GM18519 (cell line): ENCODE measurements at regions not wholly inside any gene's neighbourhood (a gene's known extent, or its start where the extent isn't known, plus 50 kb on each side); places are given as distances from the start of the nearest gene placed in this dataset.

Experiments
- ATAC-seq: cut with Tn5 transposase; IDR thresholded peaks from one replicate; pipeline ENCODE4 v1.9.1; 2021; ENCODE audit warnings: mild to moderate bottlenecking, moderate library complexity; ENCODE audit not compliant: unreplicated experiment, low FRiP score

GRCh38 chr13:102940143-102940542, 94.3 kb downstream of the ERCC5 start:
- no peak for ATAC-seq

- peak; percentile 69 for ATAC-seq
These were observed 90.1 kb downstream of the ERCC5 start for GRCh38 chr13:102935896-102936321.

GRCh38 chr13:102933523-102933922, 87.7 kb downstream of the ERCC5 start:
- no peak for ATAC-seq

DNA sequence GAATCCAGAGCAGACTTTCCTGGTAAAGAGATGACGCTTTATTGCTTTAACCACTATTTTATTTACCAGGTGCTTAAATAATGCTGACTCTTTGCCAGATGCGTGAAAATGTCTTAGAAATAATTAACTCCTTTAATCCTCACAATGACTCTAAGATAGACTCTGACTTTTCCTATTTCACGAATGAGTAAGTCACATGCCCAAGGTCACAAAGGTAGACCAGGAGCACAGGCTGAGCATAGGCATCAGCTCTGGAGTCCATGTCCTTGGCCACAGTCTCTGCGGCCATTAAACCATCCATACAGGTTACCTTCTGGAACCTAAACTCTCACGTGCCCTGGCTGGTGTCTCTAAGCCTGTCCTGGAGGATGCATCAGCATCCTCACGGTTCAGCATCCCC, 87.3 kb downstream of the ERCC5 start:
- no peak for ATAC-seq

DNA sequence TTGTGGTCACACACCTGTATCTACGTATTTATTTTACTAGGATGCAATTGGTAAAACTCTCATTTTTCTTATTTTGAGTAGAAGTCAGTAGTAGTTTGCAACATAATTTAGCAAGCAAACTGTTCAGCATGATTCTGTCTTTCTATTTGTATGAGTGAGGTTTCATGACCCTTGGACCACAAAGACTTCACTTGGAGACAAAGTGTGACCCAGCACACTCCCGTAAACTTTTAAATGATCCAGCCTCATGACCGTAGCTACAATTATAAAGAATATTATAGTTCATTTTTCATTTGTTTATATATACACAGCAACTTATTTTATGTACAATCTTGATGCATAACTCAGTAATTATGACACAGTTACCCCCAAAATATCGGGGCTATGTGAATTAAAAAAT, 86.5 kb downstream of the ERCC5 start:
- ATAC-seq: no peak

DNA sequence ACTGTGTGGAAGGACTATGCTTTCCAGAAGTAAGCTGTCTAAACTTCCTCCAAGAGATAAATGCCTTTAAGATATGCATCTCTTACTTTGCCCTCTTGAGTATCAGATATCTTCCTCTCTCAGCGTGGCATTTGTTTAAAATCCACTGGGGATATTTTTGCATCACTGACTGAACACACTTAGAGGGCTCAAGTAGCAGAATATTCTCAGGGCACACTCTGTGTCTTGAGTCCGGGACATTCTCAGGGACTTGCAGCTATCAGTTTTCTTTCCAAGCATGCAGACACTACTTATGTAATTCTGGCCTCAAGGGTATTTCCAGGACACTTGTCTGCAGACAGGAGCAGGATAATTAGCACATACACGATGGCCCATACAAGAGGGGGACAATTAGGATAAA, 84.7 kb downstream of the ERCC5 start:
- no peak for ATAC-seq

DNA sequence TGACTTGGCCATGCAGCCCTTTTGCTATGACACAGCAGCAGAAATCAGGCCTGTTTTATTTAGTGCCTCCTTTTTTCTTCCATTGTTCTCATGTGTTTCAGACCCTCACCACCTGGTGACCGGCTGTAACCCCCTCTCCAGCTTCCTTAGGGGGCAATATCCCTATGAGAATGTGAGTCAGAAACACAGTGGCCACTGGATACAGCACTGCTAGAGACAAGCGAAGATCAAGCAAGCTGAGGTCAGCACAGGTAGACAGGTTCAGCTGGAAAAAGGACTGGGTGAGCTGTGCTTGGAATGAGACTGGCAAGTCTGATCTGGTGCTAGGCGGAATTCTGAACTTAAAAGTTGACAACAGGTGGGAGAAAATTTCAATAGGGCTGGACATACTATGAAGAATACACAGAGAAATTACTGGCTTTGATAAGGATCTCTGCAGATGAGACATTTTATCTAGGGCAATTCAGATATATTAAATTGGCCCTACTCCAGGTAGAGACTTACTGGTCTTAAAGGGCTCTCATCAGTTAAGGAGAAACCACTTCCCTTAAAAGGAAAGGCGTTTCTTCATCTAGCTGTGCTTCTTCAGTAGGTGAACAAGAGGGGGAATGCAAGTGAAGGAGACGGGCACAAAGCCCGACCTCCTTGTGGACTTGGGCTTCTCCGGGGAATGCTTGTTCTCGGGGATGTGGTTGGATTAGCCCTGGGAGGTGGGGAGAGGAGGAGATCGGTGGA, 83.3 kb downstream of the ERCC5 start:
- no peak for ATAC-seq
